Activated naive CD4-positive, alpha-beta T cell treated with Interleukin-2 at 50 U/mL for 16 hours (primary cell): ENCODE measurements at regions not wholly inside any gene's neighbourhood (a gene's known extent, or its start where the extent isn't known, plus 50 kb on each side); places are given as distances from the start of the nearest gene placed in this dataset.

Experiments
- DNase-seq: peaks from one replicate; pipeline ENCODE4 v3.0.0-alpha.2; 2020

GRCh38 chr12:24118668-24119067 lies 169.2 kb upstream of the SOX5 start:
- DNase-seq: no peak

GRCh38 chr12:24116548-24116947 lies 167.1 kb upstream of the SOX5 start:
- DNase-seq: no peak

GRCh38 chr12:24113701-24114100 lies 164.2 kb upstream of the SOX5 start:
- no peak for DNase-seq

GRCh38 chr12:24111616-24112015 lies 162.1 kb upstream of the SOX5 start:
- DNase-seq: no peak

- no peak for DNase-seq
Measured at GRCh38 chr12:24111086-24111485, 161.6 kb upstream of the SOX5 start.

- no peak for DNase-seq
Measured at GRCh38 chr12:24109381-24110039, 160.0 kb upstream of the SOX5 start.

GRCh38 chr12:24102676-24103075 lies 153.2 kb upstream of the SOX5 start:
- no peak for DNase-seq

GRCh38 chr12:24099576-24099975 lies 150.1 kb upstream of the SOX5 start:
- DNase-seq: no peak

- DNase-seq: no peak
Measured at GRCh38 chr12:24095245-24095644, 145.8 kb upstream of the SOX5 start.

GRCh38 chr12:24089510-24089890 lies 140.0 kb upstream of the SOX5 start:
- DNase-seq: no peak

- no peak for DNase-seq
Measured at GRCh38 chr12:24088751-24089509, 139.5 kb upstream of the SOX5 start.

- no peak for DNase-seq
Measured at GRCh38 chr12:24087294-24087693, 137.8 kb upstream of the SOX5 start.

- DNase-seq: no peak
Measured at GRCh38 chr12:24084800-24085199, 135.3 kb upstream of the SOX5 start.

- no peak for DNase-seq
Measured at GRCh38 chr12:24083838-24084237, 134.4 kb upstream of the SOX5 start.

GRCh38 chr12:24081606-24082005 lies 132.1 kb upstream of the SOX5 start:
- DNase-seq: no peak

- DNase-seq: no peak
Measured at GRCh38 chr12:24081092-24081529, 131.6 kb upstream of the SOX5 start.

GRCh38 chr12:24080465-24080864 lies 131.0 kb upstream of the SOX5 start:
- DNase-seq: no peak

GRCh38 chr12:24079083-24079482 lies 129.6 kb upstream of the SOX5 start:
- DNase-seq: no peak

GRCh38 chr12:24078318-24078765 lies 128.9 kb upstream of the SOX5 start:
- DNase-seq: no peak

- DNase-seq: no peak
Measured at GRCh38 chr12:24077161-24077560, 127.7 kb upstream of the SOX5 start.

GRCh38 chr12:24075650-24076049 lies 126.2 kb upstream of the SOX5 start:
- DNase-seq: no peak

GRCh38 chr12:24073170-24073810 lies 123.8 kb upstream of the SOX5 start:
- DNase-seq: no peak

GRCh38 chr12:24072302-24072701 lies 122.8 kb upstream of the SOX5 start:
- no peak for DNase-seq

GRCh38 chr12:24071842-24072241 lies 122.4 kb upstream of the SOX5 start:
- no peak for DNase-seq
